ES-I3 (cell line): ENCODE measurements at regions not wholly inside any gene's neighbourhood (a gene's known extent, or its start where the extent isn't known, plus 50 kb on each side); places are given as distances from the start of the nearest gene placed in this dataset.

ENCODE experiments used
- H3K36me3 ChIP-seq: 2 replicates; pipeline ENCODE4 v1.6.1; 2013; ENCODE audit warnings: mild to moderate bottlenecking, low read length, control low read depth, moderate library complexity; ENCODE audit not compliant: insufficient read depth
- H3K4me1 ChIP-seq: 2 replicates; pipeline ENCODE4 v1.6.1; 2013; ENCODE audit warnings: mild to moderate bottlenecking, control low read depth, low read length; ENCODE audit not compliant: insufficient read depth
- H3K9ac ChIP-seq: 2 replicates; pipeline ENCODE4 v1.6.1; 2013; ENCODE audit warnings: low read depth, mild to moderate bottlenecking, low read length, moderate library complexity
- H3K9me3 ChIP-seq: 2 replicates; pipeline ENCODE4 v1.6.1; 2013; ENCODE audit warnings: mild to moderate bottlenecking, low read length, moderate library complexity; ENCODE audit not compliant: control insufficient read depth, insufficient read depth

GRCh38 chr2:16798472-16798871, 132.8 kb upstream of the CYRIA start:
- H3K4me1 ChIP-seq, result peaks cover 16% of the 10 kb centered on the region
- H3K9ac ChIP-seq, result no peak overlapping the region
- no peaks in the 10 kb centered on the region for H3K36me3 ChIP-seq
- H3K9me3 ChIP-seq, result 0 out of 2 replicates have a peak, but pooled peaks cover 4% of the 10 kb centered on the region

- Histone ChIP-seq H3K4me1 (peaks cover 7% of the 10 kb centered on the region; the same call in 1 of the 2 replicates), H3K36me3 (no peaks in the 10 kb centered on the region), H3K9ac (no peak overlapping the region), H3K9me3 (no peaks in the 10 kb centered on the region)
Measured at GRCh38 chr2:16791496-16791895, 125.9 kb upstream of the CYRIA start.

- Histone ChIP-seq H3K9me3 (no peaks in the 10 kb centered on the region; the same call in none of the 2 replicates), H3K9ac (no peak overlapping the region), H3K36me3 (no peaks in the 10 kb centered on the region), H3K4me1 (no peaks in the 10 kb centered on the region)
Measured at GRCh38 chr2:16785149-16785548, 119.5 kb upstream of the CYRIA start.

- H3K9ac ChIP-seq, result no peak overlapping the region
- peaks cover 2% of the 10 kb centered on the region for H3K9me3 ChIP-seq
- no peaks in the 10 kb centered on the region for H3K36me3 ChIP-seq
- no peaks in the 10 kb centered on the region for H3K4me1 ChIP-seq
Measured at GRCh38 chr2:16784652-16785051, 119.0 kb upstream of the CYRIA start.

- Histone ChIP-seq H3K9me3 (peaks cover 2% of the 10 kb centered on the region; the same call in 1 of the 2 replicates), H3K4me1 (peaks cover 10% of the 10 kb centered on the region), H3K36me3 (no peaks in the 10 kb centered on the region), H3K9ac (no peak overlapping the region)
Measured at GRCh38 chr2:16777123-16777870, 111.7 kb upstream of the CYRIA start.

GRCh38 chr2:16775899-16776231, 110.2 kb upstream of the CYRIA start:
- peaks cover 2% of the 10 kb centered on the region; the same call in 1 of the 2 replicates for H3K9me3 ChIP-seq
- H3K36me3 ChIP-seq, result no peaks in the 10 kb centered on the region
- peaks cover 10% of the 10 kb centered on the region for H3K4me1 ChIP-seq
- H3K9ac ChIP-seq, result no peak overlapping the region

GRCh38 chr2:16774980-16775898, 109.6 kb upstream of the CYRIA start:
- peaks cover 10% of the 10 kb centered on the region for H3K4me1 ChIP-seq
- peaks cover 2% of the 10 kb centered on the region; the same call in 1 of the 2 replicates for H3K9me3 ChIP-seq
- H3K36me3 ChIP-seq, result no peaks in the 10 kb centered on the region
- H3K9ac ChIP-seq, result no peak overlapping the region

- Histone ChIP-seq H3K9ac (no peak overlapping the region), H3K9me3 (no peaks in the 10 kb centered on the region), H3K4me1 (peaks cover 10% of the 10 kb centered on the region), H3K36me3 (no peaks in the 10 kb centered on the region)
Measured at GRCh38 chr2:16774091-16774490, 108.5 kb upstream of the CYRIA start.

GRCh38 chr2:16773080-16773713, 107.6 kb upstream of the CYRIA start:
- H3K9me3 ChIP-seq, result no peaks in the 10 kb centered on the region
- H3K9ac ChIP-seq, result no peak overlapping the region
- H3K36me3 ChIP-seq, result no peaks in the 10 kb centered on the region
- peaks cover 10% of the 10 kb centered on the region for H3K4me1 ChIP-seq

- H3K36me3 ChIP-seq, result no peaks in the 10 kb centered on the region
- no peaks in the 10 kb centered on the region for H3K9me3 ChIP-seq
- no peak overlapping the region for H3K9ac ChIP-seq
Measured at GRCh38 chr2:16767789-16768476, 102.3 kb upstream of the CYRIA start.

GRCh38 chr2:16765356-16765755, 99.7 kb upstream of the CYRIA start:
- H3K9ac ChIP-seq, result no peak overlapping the region
- H3K36me3 ChIP-seq, result no peaks in the 10 kb centered on the region
- H3K9me3 ChIP-seq, result no peaks in the 10 kb centered on the region
- H3K4me1 ChIP-seq, result 0 out of 2 replicates have a peak, but pooled peaks cover 4% of the 10 kb centered on the region

More at GRCh38 chr2:16767789-16768476, 102.3 kb upstream of the CYRIA start:
- 0 out of 2 replicates have a peak, but pooled peaks cover 4% of the 10 kb centered on the region for H3K4me1 ChIP-seq

- Histone ChIP-seq H3K36me3 (no peaks in the 10 kb centered on the region), H3K9ac (no peak overlapping the region), H3K4me1 (0 out of 2 replicates have a peak, but pooled peaks cover 4% of the 10 kb centered on the region), H3K9me3 (no peaks in the 10 kb centered on the region)
Measured at GRCh38 chr2:16764487-16764886, 98.9 kb upstream of the CYRIA start.

- Histone ChIP-seq H3K9me3 (no peaks in the 10 kb centered on the region), H3K36me3 (no peaks in the 10 kb centered on the region), H3K4me1 (0 out of 2 replicates have a peak, but pooled peaks cover 4% of the 10 kb centered on the region), H3K9ac (no peak overlapping the region)
Measured at GRCh38 chr2:16763493-16763899, 97.9 kb upstream of the CYRIA start.

- Histone ChIP-seq H3K36me3 (no peaks in the 10 kb centered on the region), H3K9me3 (no peaks in the 10 kb centered on the region), H3K4me1 (0 out of 2 replicates have a peak, but pooled peaks cover 4% of the 10 kb centered on the region), H3K9ac (no peak overlapping the region)
Measured at GRCh38 chr2:16763056-16763455, 97.4 kb upstream of the CYRIA start.
